ENCODE measurements at regions not wholly inside any gene's neighbourhood (a gene's known extent, or its start where the extent isn't known, plus 50 kb on each side); places are given as distances from the start of the nearest gene placed in this dataset.

DNA sequence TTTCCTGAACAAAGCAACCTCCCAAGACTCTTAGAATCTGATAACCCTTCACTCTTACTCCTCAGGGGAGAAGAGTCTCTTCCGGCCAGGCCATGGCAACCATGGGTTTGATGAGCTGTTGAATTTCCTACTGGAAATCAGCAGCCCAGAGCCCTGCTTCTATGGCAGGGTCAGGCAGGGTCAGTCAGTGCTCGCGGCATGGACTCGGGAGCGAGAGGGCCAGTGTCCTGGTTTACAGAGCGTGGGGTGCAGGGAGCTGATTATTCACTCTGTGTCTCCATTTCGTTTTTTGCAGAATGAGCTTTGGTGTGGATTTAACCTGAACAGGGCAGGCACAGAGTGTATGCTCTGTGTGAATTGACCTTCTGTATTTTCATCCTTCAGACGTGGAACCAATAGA, 340.6 kb upstream of the SFSWAP start:
- DNase-seq: no peak
- no peak for TF ChIP-seq POLR2A (IDR thresholded peaks at IDR 0.05; ENCODE audit: low read length)
- no peak for TF ChIP-seq GATA1 (IDR thresholded peaks at IDR 0.05; ENCODE audit: low read depth, low read length)

DNA sequence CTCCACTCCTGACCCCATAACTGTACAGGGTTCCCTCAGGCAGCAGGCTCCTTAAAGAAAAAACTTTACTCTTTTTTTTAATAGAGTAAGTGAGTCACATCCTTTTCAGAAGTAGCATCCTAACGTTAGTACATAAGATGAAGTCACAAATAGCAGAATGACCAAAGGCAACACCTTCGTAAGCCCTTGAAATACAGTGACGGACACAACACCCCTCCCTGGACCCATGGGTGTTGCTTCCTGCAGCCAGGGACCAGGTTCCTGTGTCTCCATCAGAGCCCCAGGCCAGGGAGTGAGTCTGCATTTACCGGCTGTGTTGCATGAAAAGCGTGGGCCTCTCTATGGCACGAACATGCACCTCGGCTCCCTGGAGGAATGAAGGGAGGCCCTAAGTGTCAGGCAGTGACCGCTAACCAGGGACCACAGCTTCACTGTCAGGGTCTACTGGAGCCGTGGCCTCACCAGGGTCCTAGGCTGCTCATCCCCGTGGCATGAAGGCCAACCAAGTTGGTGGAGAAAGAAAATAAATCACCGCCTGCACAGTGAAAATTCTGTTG, 340.0 kb upstream of the SFSWAP start:
- DNase-seq: no peak
- TF ChIP-seq POLR2A (IDR thresholded peaks at IDR 0.05; ENCODE audit: low read length): no peak
- TF ChIP-seq GATA1 (IDR thresholded peaks at IDR 0.05; ENCODE audit: low read depth, low read length): no peak

DNA sequence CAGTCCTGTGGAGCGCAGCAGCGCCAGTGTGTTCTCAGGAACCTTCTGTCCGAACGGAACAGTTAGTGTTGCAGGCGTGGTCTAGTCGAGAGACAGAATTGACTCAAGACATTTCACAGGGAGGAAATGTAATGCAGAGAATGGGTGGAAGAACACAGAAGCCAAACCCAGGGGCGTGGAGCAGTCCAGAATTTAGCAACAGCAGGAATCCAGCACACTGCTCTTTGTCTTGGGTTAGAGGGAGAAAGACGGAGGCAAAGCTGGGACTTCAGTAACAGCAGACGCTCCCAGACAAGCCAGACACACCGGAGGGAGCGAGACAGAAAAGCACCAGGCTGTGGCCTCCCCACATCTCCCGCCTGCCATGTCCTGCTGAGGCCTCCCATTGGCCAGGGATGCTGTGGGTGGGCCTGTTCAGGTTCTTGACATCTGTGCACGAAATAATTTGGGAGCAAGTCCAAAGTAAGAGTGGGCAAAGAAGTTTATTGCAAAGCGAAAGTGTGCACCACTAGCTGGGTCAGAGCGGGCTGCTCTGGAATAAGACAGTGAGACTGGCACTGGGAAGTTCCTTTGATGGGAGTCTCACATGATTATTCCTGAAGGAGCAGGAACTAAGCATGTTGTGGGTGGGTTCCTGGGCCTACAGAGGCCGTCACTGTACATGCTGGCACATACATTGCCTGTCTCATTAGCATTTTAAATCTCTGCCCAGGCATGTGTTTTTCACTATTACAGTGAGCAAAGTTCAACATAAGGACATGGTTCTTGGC, 339.3 kb upstream of the SFSWAP start:
- TF ChIP-seq POLR2A (IDR thresholded peaks at IDR 0.05; ENCODE audit: low read length): no peak
- TF ChIP-seq GATA1 (IDR thresholded peaks at IDR 0.05; ENCODE audit: low read depth, low read length): no peak
- DNase-seq: no peak

DNA sequence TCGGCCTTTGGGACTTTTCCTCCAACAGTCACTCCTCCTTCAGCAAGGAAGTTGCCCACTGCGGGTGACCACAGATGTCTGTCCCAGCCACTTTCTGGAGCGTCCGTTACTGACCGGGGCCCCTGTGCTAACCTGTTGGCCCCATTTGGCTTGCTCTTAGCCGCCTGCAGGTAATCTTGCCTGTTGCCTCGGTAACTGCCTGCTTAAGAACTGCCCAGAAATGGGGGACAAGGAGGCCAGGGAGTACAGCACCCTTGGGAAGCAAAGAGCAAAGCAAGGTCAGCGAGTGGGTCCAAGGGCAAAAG, 338.8 kb upstream of the SFSWAP start:
- no peak for DNase-seq

DNA sequence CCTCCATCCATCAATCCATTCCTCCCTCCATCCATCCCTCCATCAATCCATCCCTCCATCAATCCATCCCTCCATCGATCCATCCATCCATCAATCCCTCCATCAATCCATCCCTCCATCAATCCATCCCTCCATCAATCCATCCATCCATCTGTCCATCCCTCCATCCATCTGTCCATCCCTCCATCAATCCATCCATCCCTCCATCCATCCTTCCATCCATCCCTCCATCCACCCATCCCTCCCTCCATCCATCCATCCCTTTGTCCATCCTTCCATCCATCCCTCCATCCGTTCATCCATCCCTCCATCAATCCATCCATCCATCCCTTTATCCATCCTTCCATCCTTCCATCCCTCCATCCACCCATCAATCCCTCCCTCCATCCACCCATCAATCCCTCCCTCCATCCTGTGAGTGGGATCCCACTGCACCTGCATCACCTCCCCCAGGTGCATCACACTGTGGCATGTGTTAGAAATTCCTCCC, 338.1 kb upstream of the SFSWAP start:
- DNase-seq: no peak
- TF ChIP-seq POLR2A (IDR thresholded peaks at IDR 0.05; ENCODE audit: low read length): no peak
- no peak for TF ChIP-seq GATA1 (IDR thresholded peaks at IDR 0.05; ENCODE audit: low read depth, low read length)

More for the DNA sequence above, 338.8 kb upstream of the SFSWAP start:
- no peak for TF ChIP-seq GATA1 (IDR thresholded peaks at IDR 0.05; ENCODE audit: low read depth, low read length)
- no peak for TF ChIP-seq POLR2A (IDR thresholded peaks at IDR 0.05; ENCODE audit: low read length)

DNA sequence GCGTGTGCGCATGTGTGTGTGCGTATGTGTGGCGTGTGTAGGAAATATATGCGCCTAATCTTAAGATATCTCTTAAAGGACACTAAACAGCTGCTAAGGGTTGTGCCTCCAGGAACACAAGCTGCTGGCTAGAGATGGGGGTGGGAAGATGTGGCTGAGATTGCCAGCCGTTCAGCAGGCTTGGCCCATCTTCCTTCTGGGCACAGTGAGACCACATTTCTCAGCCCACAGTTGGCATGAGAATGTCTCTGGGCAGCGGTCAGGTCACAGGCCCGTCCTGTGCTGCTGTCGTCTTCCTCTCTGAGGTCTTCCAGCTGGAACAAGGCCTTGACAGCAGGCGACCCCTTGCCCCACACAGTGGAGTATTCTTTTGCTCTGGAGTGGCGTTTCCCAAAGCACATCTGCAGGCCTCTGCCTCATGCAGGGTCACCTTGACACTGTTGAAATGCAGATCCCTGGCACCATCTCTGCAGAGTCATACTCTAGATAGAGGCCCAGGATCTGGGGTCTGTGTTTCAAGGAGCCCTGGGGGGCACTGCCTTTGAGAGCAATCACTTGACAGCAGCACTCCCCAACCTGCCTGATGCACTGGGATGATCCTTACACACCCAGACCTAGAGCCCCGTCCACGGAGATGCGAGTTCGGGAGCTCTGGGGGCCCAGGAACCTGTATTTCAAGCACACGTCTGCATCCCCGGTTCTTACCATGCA, 335.5 kb upstream of the SFSWAP start:
- TF ChIP-seq GATA1 (IDR thresholded peaks at IDR 0.05; ENCODE audit: low read depth, low read length): no peak
- TF ChIP-seq POLR2A (IDR thresholded peaks at IDR 0.05; ENCODE audit: low read length): no peak
- DNase-seq: no peak

DNA sequence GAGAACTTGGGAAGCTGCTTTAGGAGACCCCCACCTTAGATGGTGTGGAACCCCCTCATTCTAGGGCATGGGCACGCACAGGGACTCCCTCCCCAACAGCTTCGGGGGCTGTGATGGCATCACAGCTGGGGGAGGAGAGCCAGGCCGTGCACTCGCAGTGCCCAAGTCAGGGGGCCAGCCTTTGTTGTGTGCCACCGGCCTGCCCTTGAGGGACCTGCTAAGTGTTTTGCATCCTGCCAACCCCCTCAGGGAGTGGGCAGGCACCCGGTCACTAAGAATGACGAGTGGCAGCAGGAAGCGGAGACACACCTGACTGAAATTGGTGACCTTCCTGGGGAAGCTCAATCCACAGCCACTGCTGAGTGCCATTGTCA, 334.9 kb upstream of the SFSWAP start:
- DNase-seq: no peak
- TF ChIP-seq POLR2A (IDR thresholded peaks at IDR 0.05; ENCODE audit: low read length): no peak

DNA sequence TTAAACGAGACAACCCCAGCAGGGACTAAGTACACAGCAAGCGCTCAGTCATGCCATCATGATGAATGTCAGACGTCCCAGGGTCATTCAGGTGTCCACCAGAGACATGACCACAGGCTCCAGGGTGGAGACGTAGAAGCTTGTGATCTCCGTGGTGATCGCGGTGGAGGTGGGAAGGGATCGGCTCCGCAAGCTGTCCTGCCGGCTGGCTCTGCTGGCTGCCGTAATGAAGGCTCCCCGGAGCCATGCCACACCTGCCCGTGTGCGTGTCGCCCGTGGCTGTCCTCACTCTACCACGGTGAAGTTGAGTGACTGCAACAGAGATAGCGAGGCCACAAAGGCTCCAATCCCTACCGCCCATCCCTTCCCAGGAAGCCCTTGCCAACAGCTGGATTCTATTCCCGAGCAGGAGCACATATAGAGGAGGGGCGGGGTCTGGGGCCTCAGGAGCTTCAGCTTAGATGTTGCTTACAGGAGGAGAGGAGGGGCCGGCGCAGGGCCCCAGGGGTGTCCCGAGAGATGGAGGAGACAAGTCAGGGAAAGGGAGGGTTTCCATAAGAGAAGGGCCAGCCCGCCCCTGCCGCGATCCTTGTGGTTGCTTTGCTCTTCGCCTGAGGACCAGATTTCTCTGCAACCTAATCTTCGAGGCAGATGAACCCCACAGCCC, 332.6 kb upstream of the SFSWAP start:
- TF ChIP-seq GATA1 (IDR thresholded peaks at IDR 0.05; ENCODE audit: low read depth, low read length) (no peak), POLR2A (IDR thresholded peaks at IDR 0.05; ENCODE audit: low read length) (no peak)
- no peak for DNase-seq

DNA sequence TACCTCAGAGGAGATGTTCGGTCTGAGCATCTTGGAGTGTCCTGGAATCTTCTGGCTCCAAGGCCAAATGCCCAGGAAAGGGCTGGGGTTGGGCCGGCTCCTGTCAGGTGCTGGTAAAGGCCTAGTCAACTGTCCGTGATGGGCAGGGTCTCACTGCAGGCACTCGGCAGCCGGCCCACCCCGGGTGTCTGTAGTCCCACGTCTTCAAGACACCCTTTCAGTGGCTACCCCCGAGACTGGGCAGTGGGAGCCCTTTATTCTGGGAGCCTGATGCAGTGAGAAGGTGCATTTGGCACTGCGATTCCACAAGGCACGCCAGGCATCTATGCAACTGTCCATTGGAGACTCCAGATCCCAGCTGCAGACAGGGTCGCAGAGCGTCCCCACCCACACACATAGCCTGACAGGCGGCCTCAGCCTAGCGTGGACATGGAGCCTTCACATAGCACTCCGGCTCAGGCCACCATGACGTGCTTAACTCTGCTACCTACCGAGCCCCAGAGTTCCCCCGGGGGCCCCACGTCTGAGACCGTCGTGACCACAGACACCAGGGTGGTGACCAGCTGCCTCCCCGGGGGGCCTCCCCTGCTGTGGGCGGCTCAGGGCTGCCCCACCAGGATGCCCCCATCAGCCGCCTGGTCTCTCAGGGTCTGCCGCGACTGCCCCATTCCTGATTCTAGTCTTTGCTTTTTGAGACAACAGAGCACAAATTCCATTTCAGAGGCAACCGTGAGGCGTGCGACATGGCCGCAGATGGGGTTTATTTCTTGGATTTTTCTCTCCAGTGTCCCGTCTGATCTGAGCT, 331.8 kb upstream of the SFSWAP start:
- TF ChIP-seq GATA1 (IDR thresholded peaks at IDR 0.05; ENCODE audit: low read depth, low read length): no peak
- TF ChIP-seq POLR2A (IDR thresholded peaks at IDR 0.05; ENCODE audit: low read length): no peak
- DNase-seq: no peak

DNA sequence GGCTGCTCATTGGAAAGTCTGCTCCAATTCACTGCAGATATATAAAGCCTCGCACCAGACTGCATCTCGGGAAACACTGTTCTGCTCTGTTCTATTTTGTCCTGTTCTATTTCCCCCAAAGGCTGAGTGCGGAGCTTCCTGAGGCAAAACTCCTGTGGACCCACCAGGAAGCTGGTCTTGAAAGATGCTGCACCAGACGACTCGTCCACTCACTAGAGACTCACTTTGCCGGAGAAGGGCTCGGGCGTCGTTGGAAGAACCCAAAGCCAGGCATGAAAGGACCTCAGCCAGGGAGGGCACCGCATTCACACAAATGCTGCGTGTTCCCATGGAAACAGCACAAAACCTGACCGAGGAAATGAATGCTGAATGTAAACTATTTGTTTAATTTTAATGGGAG, 331.2 kb upstream of the SFSWAP start:
- TF ChIP-seq POLR2A (IDR thresholded peaks at IDR 0.05; ENCODE audit: low read length) (no peak), GATA1 (IDR thresholded peaks at IDR 0.05; ENCODE audit: low read depth, low read length) (no peak)
- no peak for DNase-seq

DNA sequence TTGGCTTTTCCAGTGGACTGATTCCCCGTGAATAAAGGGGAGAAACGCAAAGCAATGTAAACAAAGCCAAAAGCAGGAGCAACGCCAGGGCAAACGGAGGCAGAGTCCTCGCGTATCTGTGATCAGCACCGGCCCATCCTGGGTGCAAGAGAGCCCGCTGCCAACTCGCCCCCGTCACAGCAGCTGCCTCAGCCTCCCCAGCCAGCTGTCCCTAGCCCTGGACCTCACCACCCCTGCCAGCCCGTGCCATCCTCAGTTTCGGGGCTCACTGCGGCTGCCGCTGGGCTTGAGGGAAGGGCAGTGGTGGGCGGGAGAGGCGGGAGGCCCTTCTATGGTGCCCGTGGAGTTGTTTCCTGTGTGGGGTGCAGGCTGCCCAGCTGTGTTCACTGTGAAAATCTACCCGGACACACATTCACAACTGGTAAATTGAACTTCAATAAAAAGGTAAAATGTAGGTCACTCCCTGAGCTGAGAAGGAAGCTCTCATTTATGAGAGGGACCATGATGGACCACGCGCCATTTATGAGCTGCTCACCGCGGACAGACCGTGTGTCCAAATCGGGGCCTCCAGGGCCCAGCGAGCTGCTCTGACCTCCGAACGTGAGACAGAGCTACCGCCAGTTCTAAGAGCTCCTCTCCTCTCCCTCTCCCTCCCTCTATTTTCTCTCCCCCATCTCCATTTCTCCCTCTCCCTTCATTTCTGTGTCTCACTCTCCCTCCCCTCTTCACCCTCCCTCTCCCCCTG, 330.5 kb upstream of the SFSWAP start:
- TF ChIP-seq POLR2A (IDR thresholded peaks at IDR 0.05; ENCODE audit: low read length) (no peak), GATA1 (IDR thresholded peaks at IDR 0.05; ENCODE audit: low read depth, low read length) (no peak)
- DNase-seq: no peak

DNA sequence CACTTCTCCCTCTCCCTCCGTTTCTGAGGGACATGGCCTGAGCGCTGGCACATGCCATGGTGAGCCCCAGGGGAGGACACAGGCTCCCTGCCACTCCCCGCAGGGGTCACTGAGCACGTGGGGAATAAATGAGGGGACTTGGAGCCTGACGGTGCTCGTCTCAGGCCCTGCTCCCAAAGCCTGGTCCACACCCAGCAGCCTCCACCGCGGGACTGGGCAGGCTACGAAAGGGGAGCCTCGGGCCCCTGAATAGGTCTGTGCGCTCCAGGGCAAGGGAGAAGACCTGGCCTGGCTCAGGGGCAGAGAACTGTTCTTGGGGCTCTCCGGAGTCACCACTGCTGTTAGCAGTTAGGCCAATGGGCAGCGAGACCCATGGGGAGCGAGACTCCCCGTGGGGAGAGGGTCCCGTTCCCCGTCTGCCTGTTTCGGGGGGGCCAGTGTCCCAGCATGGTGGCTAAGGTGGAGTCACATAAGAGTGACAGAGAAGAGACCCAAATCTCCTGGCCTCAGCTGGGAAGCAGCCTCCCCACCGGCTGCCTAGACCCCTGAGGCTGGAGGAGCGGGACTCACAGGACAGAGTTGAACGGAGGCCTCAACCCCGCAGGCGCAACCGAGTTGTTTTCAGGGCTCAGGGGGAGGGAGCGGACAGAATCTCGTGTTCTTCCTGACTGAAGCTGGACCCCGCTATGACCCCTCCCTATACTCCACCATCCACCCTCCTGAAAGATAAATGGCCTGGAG, 329.8 kb upstream of the SFSWAP start:
- TF ChIP-seq GATA1 (IDR thresholded peaks at IDR 0.05; ENCODE audit: low read depth, low read length) (no peak), POLR2A (IDR thresholded peaks at IDR 0.05; ENCODE audit: low read length) (no peak)
- DNase-seq: no peak
